Stimulated activated naive CD4-positive, alpha-beta T cell treated with Interleukin-2 at 50 U/mL for 16 hours (primary cell): ENCODE measurements at regions not wholly inside any gene's neighbourhood (a gene's known extent, or its start where the extent isn't known, plus 50 kb on each side); places are given as distances from the start of the nearest gene placed in this dataset.
"Not testable (repeated sequence)": the region's sequence is repeated elsewhere in the genome, so short reads cannot be mapped to it uniquely, and the experiment has no call there.

ENCODE experiments used
- DNase-seq: peaks from one replicate; lab custom pipeline; 2025; lab: John Stamatoyannopoulos, UW

DNA sequence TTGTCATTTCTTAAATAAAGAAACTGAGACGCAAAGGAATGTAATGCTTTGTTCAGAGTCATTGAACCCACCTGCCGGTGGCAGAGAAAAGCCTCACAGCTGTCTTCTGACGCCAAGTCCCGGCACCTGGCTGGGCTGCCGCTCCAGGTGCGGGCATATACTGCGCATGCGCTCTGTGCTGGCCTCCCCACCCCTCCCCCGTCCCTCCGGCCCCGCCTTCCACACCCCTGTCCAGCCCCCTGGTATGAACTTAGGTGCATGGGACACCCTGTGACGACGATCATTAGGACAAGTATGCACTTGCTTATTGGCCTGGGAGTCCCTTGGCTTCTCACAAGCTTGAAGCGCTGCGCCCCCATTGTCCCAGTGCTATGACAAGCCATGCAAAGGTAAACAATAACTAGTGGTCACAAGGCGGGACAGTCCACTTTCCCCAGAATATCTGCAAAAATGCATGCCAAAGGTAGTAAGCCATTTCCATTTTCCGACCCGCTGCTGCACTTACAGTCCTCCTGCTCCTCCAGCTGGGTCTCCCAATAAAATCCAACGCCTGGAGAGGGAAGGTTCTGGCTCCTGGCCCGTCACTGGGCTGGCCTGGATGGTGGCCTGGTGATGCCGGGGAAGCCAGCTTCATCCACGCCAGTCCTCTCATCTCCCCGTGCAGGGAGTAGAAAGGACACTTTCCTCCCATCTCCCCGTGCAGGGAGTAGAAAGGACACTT, 100.4 kb downstream of the PSMG1 start:
- DNase-seq = no peak

- no peak for DNase-seq
Observed at GRCh38 chr21:39080366-39080765, 102.9 kb downstream of the PSMG1 start.

DNA sequence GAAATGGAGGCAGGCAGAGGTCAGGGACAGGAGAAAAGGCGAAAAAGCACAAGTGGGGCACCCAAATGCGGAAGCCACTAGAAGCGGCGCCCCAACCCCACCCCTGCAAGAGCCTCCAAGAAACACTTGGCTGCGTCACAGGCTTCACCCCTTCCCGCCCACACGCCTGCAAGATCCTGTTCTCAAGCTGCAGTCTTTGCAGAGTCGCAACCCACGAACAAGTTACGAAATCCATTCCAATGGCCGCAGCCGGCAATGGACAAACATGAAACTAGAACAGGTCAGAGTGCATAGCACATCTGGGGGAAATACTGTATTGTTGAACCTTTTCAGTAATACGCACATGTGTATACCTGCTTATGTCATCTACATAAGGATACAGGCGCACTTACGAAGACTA, 103.6 kb downstream of the PSMG1 start:
- DNase-seq = no peak

GRCh38 chr21:39078322-39079065, 104.8 kb downstream of the PSMG1 start:
- no peak for DNase-seq

DNA sequence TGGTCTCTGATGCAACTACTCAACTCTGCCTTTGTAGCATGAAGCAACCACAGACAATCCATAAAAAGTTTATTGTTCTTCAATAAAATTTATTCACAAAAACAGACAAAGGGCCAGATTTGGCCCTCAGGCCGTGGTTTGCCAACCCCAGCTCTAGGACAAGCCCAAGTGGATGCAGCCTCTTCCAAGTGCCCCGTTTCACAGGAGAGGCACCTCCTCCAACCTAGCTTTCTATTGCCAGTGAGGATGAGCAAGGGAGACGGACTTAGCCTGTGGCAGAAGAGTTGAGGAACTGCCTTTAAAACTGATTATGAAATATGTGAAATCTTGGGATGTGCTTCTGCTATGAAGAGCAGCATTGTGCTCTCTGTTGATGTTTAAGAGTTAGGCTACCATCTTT, 105.4 kb downstream of the PSMG1 start:
- DNase-seq = no peak

DNA sequence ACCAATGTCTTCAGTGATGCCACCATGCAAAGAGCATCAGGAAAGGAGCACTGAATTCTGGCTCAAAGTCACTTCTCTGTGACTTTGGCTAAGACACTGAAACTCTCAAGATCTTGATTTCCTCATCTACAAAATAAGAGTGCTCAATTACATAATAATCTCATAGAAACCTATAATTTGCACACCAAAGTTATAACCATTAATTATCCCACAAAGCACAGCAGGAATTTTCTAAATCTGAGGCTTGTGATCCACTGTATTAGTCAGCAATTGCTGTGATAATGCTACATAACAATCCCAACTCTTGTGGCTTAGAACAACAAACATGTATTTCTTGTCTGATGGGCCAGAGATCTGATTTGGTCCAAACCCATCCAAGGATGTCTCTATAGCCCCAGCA, 108.7 kb downstream of the PSMG1 start:
- DNase-seq = no peak

- DNase-seq = no peak
Observed at GRCh38 chr21:39073717-39074116, 109.5 kb downstream of the PSMG1 start.

DNA sequence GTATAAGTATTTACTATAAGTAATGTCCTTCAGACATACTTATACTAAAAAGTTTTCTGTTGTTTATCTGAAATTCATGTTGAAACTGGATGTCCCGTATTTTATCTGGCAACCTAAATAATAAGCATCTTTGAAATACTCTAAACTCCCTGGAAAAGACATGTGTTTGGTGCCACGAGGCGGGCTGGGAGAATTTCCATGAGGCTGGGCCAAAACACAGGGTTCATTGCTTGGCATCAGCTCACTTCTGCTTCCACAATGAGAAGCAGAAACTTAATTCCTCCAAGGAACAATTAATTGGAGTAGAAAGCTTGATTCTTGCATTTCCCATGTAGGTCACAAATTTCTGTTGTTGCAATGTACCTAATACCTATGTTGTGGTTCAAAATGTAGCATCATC, 110.2 kb downstream of the PSMG1 start:
- DNase-seq = no peak

DNA sequence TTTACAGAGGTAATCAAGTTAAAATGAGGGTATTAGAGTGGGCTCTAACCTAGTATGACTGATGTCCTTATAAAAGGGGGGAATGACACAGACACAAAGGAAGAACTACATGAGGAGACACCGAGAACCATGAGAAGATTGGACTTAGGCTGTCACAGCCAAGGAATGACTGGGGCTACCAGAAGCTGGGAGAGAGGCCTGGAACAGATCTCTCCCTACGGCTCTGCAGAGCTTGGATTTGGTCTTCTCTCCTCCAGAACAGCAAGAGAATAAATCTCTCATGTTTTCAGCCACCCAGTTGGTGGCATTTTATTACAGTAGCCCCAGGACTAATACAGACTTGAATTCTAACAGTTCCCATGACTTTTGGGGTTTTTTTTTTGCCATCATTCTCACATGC, 110.8 kb downstream of the PSMG1 start:
- DNase-seq = no peak

GRCh38 chr21:39071623-39072214, 111.5 kb downstream of the PSMG1 start:
- no peak for DNase-seq

GRCh38 chr21:39069856-39070255, 113.4 kb downstream of the PSMG1 start:
- DNase-seq = not testable (repeated sequence)

- DNase-seq = no peak
Observed at GRCh38 chr21:39066829-39067780, 116.1 kb downstream of the PSMG1 start.

DNA sequence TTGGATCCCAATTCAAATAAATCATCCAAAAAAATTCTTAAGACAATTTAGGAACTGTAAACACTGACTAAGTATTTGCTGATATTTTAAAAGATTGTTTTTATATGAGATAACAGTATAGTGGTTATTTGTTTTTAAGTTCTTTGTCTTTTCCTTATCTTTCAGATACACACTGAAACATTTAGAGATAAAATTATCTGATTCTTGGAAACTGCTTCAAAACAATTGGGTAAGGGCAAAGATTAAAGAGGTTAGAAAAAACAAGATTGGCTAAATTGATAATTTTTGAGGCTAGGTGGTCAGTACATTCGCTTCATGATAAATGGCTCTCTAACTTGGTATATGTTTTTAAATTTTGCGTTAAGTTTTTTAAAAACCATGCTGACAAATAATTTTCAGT, 117.3 kb downstream of the PSMG1 start:
- no peak for DNase-seq

- no peak for DNase-seq
Observed at GRCh38 chr21:39064325-39065012, 118.8 kb downstream of the PSMG1 start.

- DNase-seq = no peak
Observed at GRCh38 chr21:39063517-39063916, 119.7 kb downstream of the PSMG1 start.

DNA sequence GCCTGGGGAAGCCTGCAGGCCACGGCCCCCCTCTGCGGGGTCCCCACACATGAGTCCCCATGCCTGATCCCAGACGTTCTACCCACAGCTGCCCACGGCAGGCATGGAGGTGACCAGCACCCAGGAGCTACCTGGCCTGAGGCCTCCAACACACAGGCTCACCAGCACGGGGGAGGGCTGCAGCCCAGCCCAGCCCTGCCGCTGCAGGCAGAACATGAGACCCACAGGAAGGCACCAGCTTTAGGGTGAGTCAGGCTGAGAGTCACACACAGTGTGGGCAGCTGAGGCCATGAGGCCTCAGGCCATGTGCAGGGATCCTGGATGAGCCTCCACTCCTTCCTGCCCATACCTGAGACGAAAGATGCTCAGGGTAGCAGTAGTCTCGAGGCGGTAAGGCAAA, 121.1 kb downstream of the PSMG1 start:
- DNase-seq = no peak

- no peak for DNase-seq
Observed at GRCh38 chr21:39061766-39062165, 121.5 kb downstream of the PSMG1 start.

DNA sequence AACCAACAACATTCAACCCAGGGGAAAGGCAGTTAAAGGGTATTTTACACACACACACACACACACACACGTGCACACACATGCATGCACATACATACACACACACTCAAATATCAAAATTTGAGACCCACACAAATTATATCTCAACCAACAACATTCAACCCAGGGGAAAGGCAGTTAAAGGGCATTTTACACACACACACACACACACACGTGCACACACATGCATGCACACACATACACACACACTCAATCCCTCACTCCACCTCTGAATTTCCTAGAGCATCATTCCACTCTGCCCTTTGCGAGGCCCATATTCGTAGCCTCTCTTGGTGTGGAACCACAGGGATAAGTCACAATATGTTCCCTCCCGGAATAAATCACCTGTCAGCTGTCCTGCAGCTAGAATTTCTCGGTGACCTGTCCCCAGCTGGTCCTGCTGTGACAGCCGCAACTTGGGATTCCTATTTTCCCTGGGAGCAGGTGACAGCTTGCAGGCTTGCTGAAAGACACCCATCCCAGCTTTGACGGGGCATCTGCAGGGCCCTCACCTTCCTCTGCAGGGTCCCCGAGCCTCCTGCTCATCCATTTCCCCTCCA, 122.7 kb downstream of the PSMG1 start:
- DNase-seq = no peak

DNA sequence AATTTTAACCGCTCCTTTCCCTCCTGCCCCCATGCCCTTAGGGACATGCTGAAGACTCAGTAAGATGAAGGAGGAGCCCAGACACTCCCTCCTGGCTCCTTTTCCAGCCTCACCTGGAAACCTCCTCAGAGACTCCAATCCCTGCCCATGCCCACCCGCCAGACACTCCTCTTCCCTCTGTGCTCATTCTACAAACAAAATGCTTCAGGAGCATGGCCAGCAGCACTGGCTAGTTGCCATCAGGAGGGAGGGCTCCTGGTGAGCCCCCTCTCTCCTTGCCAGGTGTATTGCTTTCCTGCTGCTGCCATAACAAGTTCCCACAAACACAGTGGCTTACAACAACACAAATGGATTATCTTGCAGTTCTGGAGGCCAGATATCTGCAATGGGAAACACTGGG, 126.1 kb downstream of the PSMG1 start:
- DNase-seq = no peak

GRCh38 chr21:39056636-39057035, 126.6 kb downstream of the PSMG1 start:
- DNase-seq = no peak

DNA sequence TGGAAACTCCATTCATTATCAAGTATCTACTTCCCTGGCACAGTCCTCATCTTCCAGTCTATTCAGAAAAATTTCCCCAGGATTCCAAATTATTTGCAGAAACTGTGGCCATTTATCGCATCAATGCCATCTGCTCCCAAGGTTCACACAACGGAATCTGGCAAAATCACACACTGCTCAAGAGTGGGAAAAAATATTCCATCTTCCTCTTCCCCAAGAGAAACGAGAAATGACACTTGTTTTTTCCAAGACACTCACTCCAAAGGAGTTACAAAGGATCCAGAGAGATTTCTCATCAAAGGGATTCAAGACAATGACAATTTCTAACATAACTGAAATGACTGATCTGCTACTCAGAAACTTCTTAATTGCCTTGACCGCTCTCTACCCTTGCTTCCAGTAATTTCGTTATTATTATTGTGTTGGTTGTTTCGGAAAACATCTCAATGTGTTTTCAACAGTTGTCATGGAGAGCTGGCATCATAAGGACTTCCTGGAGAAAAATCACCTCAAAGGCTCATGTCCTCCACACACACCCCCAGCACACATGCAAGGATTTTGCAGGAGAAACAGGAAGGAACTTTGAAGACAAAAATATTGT, 128.0 kb downstream of the PSMG1 start:
- no peak for DNase-seq
